DOHH2 (cell line): ENCODE measurements at regions not wholly inside any gene's neighbourhood (a gene's known extent, or its start where the extent isn't known, plus 50 kb on each side); places are given as distances from the start of the nearest gene placed in this dataset.

Source experiments
- H3F3A ChIP-seq: fragments of 200-600 bp; sonication (generic), shearing (Covaris generic); 2 replicates; pipeline ENCODE4 v1.6.0; 2016; ENCODE audit warnings: antibody characterized with exemption, mild to moderate bottlenecking; ENCODE audit not compliant: control insufficient read depth, insufficient read depth
- H3K27ac ChIP-seq: fragments of 200-600 bp; sonication (generic); 2 replicates; pipeline ENCODE4 v1.5.1; 2014; ENCODE audit warnings: low read depth, mild to moderate bottlenecking, low read length, moderate library complexity
- H3K27me3 ChIP-seq: fragments of 200-600 bp; sonication (generic); 2 replicates; pipeline ENCODE4 v1.6.1; 2014; ENCODE audit warnings: mild to moderate bottlenecking, low read length, mixed read lengths; ENCODE audit not compliant: control insufficient read depth
- H3K36me3 ChIP-seq: fragments of 200-600 bp; sonication (generic); 2 replicates; pipeline ENCODE4 v1.6.1; 2014; ENCODE audit warnings: mild to moderate bottlenecking, low read length, moderate library complexity, mixed read lengths; ENCODE audit not compliant: control insufficient read depth
- H3K4me1 ChIP-seq: fragments of 200-600 bp; sonication (generic); 2 replicates; pipeline ENCODE4 v1.6.1; 2014; ENCODE audit warnings: mild to moderate bottlenecking, low read length, mixed read lengths; ENCODE audit not compliant: control insufficient read depth
- H3K4me2 ChIP-seq: fragments of 200-600 bp; sonication (generic); 2 replicates; pipeline ENCODE4 v1.6.0; 2014; ENCODE audit warnings: mild to moderate bottlenecking, low read length, moderate library complexity
- H3K4me3 ChIP-seq: fragments of 200-600 bp; sonication (generic); 2 replicates; pipeline ENCODE4 v1.5.1; 2014; ENCODE audit warnings: mild to moderate bottlenecking, low read length, mixed read lengths
- H3K79me2 ChIP-seq: fragments of 200-600 bp; sonication (generic); 2 replicates; pipeline ENCODE4 v1.6.1; 2014; ENCODE audit warnings: mild to moderate bottlenecking, low read length, mixed read lengths; ENCODE audit not compliant: control insufficient read depth
- H3K9me2 ChIP-seq: fragments of 200-600 bp; sonication (generic); replicated peaks from 2 replicates; pipeline ENCODE4 v1.6.1; 2014; ENCODE audit warnings: mild to moderate bottlenecking, low read length, mixed read lengths; ENCODE audit not compliant: control insufficient read depth
- H3K9me3 ChIP-seq: fragments of 200-600 bp; sonication (generic); 2 replicates; pipeline ENCODE4 v1.6.1; 2014; ENCODE audit warnings: antibody characterized with exemption, low read length, mixed read lengths; ENCODE audit not compliant: control insufficient read depth, insufficient read depth
- H4K20me1 ChIP-seq: fragments of 200-600 bp; sonication (generic); 2 replicates; pipeline ENCODE4 v1.6.0; 2014; ENCODE audit warnings: low read depth, mild to moderate bottlenecking, antibody characterized with exemption, low read length, moderate library complexity; ENCODE audit not compliant: control insufficient read depth, insufficient read depth
- EZH2phosphoT487 ChIP-seq: fragments of 200-600 bp; sonication (generic); IDR thresholded peaks from 2 replicates; pipeline ENCODE4 v1.6.1; 2017; ENCODE audit warnings: borderline replicate concordance, mild to moderate bottlenecking, antibody characterized with exemption, low read length, moderate library complexity, mixed read lengths
- TF ChIP-seq, protein P1 (sequence below): fragments of 200-600 bp; sonication (generic); IDR thresholded peaks from one replicate; pipeline ENCODE4 v1.5.1; 2014; ENCODE audit warnings: antibody characterized with exemption, mild to moderate bottlenecking, low read depth, low read length; ENCODE audit not compliant: poor library complexity, severe bottlenecking

DNA sequence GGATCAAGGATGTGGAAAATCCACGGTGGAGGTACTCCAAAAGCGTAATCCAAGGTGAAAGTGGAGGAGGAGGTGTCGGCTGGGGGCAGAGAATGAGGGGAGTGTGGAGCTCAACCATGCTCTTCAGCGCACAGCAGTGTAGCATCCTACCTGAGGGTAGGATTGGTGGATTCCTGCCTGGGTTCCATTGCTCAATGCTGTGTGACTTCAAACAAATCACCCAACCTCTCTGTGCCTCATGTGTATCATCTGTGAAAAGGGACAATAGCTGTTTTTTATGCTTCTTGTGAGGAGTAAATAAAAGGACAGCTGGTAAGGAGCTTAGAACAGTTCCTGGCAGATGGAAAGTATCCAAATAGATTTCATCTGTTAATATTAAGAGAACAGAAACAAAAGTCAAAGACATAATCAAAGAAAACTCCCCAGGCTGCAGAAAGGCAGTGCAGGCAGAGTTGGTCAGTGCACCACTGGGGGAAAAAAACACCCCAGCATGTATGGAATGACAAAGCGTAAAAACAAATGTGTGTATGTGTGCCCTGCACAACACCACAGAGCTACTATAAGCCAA lies 130.0 kb upstream of the HDAC4 start:
- Histone ChIP-seq H3K36me3 (no peaks in the 10 kb centered on the region), H3K9me2 (no peaks in the 10 kb centered on the region), H3K9me3 (no peaks in the 10 kb centered on the region), H3K79me2 (no peaks in the 10 kb centered on the region), H3K4me3 (no peak overlapping the region), H3F3A (no peaks in the 10 kb centered on the region), H3K27me3 (no peaks in the 10 kb centered on the region), H3K27ac (no peak overlapping the region), H3K4me2 (no peak overlapping the region), H3K4me1 (no peaks in the 10 kb centered on the region), H4K20me1 (no peaks in the 10 kb centered on the region)
- TF ChIP-seq EZH2phosphoT487: no peak
- TF ChIP-seq, protein P1, sequence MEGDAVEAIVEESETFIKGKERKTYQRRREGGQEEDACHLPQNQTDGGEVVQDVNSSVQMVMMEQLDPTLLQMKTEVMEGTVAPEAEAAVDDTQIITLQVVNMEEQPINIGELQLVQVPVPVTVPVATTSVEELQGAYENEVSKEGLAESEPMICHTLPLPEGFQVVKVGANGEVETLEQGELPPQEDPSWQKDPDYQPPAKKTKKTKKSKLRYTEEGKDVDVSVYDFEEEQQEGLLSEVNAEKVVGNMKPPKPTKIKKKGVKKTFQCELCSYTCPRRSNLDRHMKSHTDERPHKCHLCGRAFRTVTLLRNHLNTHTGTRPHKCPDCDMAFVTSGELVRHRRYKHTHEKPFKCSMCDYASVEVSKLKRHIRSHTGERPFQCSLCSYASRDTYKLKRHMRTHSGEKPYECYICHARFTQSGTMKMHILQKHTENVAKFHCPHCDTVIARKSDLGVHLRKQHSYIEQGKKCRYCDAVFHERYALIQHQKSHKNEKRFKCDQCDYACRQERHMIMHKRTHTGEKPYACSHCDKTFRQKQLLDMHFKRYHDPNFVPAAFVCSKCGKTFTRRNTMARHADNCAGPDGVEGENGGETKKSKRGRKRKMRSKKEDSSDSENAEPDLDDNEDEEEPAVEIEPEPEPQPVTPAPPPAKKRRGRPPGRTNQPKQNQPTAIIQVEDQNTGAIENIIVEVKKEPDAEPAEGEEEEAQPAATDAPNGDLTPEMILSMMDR: no peak

- no peaks in the 10 kb centered on the region for H3K36me3 ChIP-seq
- no peak overlapping the region for H3K27ac ChIP-seq
- H3K79me2 ChIP-seq: no peaks in the 10 kb centered on the region
- H3K27me3 ChIP-seq: no peaks in the 10 kb centered on the region
- no peaks in the 10 kb centered on the region for H3K9me3 ChIP-seq
- TF ChIP-seq, protein P1: no peak
- no peak for TF ChIP-seq EZH2phosphoT487
- H3F3A ChIP-seq: no peaks in the 10 kb centered on the region
- no peaks in the 10 kb centered on the region for H3K9me2 ChIP-seq
- H3K4me2 ChIP-seq: no peak overlapping the region
- no peak overlapping the region for H3K4me3 ChIP-seq
- no peaks in the 10 kb centered on the region for H4K20me1 ChIP-seq
- no peaks in the 10 kb centered on the region for H3K4me1 ChIP-seq
Measured at GRCh38 chr2:239529313-239530015, 128.6 kb upstream of the HDAC4 start.

DNA sequence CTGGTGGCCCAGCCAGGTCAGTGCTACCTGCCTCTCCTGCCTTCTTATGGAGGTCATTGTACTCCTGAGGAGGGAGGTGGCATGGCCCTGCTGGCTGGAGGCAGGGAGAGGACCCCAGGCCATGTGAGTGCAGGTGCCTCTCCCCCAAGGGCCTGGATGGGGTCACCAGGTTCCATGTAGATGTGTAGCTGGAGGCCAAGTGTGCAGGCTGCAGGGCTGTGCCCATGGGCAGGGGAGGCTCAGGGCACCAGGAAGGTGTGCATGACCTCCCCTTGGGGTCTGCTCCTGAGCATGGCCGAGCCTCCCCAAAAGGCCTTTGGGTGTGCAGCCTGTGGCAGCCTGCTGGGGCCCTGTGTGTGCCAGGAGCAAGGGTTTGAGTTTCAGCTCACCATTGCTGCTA lies 128.1 kb upstream of the HDAC4 start:
- no peaks in the 10 kb centered on the region for H3K27me3 ChIP-seq

More for the DNA sequence above, 128.1 kb upstream of the HDAC4 start:
- H3F3A ChIP-seq: no peaks in the 10 kb centered on the region
- H3K79me2 ChIP-seq: no peaks in the 10 kb centered on the region
- H3K36me3 ChIP-seq: no peaks in the 10 kb centered on the region
- H3K27ac ChIP-seq: no peak overlapping the region
- H3K9me2 ChIP-seq: no peaks in the 10 kb centered on the region
- H3K4me1 ChIP-seq: no peaks in the 10 kb centered on the region
- H3K9me3 ChIP-seq: no peaks in the 10 kb centered on the region
- no peak overlapping the region for H3K4me2 ChIP-seq
- no peak overlapping the region for H3K4me3 ChIP-seq
- TF ChIP-seq, protein P1: no peak
- no peak for TF ChIP-seq EZH2phosphoT487
- H4K20me1 ChIP-seq: no peaks in the 10 kb centered on the region
